ENCODE measurements at regions not wholly inside any gene's neighbourhood (a gene's known extent, or its start where the extent isn't known, plus 50 kb on each side); places are given as distances from the start of the nearest gene placed in this dataset.

DNA sequence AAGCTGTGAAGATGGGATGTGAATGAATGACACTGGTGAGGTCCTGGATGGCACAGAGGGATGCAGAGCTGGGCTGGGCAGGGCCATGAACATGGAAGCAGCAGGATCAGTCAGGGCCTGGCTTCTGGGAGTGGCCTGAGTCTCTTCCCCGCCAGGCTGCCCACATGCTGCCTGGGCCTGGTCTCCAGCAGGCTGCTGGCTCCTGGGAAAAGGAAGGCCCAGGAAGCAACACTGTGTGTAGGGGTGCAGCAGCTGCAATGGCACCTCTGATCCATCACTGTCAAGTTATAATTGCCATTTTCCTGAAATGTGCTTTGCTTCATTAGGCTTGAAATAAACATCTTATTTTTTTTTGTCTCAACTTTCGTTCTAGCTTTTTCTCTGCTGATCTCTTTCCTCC, 260.2 kb upstream of the N4BP1 start:
- Histone ChIP-seq H3K4me3 (ENCODE audit: low read depth in 2 of 2, low read length in 2 of 2) (no peak overlapping the region), H3K36me3 (ENCODE audit: control insufficient read depth, insufficient read depth, low read length) (no peaks in the 10 kb centered on the region), H3K9me3 (ENCODE audit: control insufficient read depth, insufficient read depth, low read depth, low read length) (no peaks in the 10 kb centered on the region), H3K27me3 (ENCODE audit: control insufficient read depth, insufficient read depth, low read length) (no peaks in the 10 kb centered on the region), H3K4me1 (ENCODE audit: control insufficient read depth, insufficient read depth, low read length) (no peaks in the 10 kb centered on the region), H3K27ac (ENCODE audit: low read length) (no peak overlapping the region)
- no TSS peak for BruUV-seq (replicated peaks)
- ATAC-seq (no peak), DNase-seq (ENCODE audit: low read depth, low spot score) (no peak)
- ChIA-PET POLR2A (no interaction called here), CTCF (interaction anchor here (0.6 kb wide), 1 partner anchor 398 kb away, joined by 3 read pairs; no protein-coding TSS in a partner anchor)
- in situ Hi-C loops (cut with HindIII; ENCODE audit: low pct_unique_long_range_greater_than_20kb, low sequenced_read_pairs) (no loop called here), intact Hi-C loops (cut with micrococcal nuclease; ENCODE audit: unreplicated experiment) (no loop called here)
- TF ChIP-seq POLR2AphosphoS5 (IDR thresholded peaks at IDR 0.05; ENCODE audit: low read depth, low read length) (no peak), SIN3A (IDR thresholded peaks at IDR 0.05; ENCODE audit: borderline replicate concordance, insufficient read depth, low read depth, low read length) (no peak), TCF7L2 (IDR thresholded peaks at IDR 0.05; ENCODE audit: low read depth, low read length) (no peak)
- TF ChIP-seq, protein P1, sequence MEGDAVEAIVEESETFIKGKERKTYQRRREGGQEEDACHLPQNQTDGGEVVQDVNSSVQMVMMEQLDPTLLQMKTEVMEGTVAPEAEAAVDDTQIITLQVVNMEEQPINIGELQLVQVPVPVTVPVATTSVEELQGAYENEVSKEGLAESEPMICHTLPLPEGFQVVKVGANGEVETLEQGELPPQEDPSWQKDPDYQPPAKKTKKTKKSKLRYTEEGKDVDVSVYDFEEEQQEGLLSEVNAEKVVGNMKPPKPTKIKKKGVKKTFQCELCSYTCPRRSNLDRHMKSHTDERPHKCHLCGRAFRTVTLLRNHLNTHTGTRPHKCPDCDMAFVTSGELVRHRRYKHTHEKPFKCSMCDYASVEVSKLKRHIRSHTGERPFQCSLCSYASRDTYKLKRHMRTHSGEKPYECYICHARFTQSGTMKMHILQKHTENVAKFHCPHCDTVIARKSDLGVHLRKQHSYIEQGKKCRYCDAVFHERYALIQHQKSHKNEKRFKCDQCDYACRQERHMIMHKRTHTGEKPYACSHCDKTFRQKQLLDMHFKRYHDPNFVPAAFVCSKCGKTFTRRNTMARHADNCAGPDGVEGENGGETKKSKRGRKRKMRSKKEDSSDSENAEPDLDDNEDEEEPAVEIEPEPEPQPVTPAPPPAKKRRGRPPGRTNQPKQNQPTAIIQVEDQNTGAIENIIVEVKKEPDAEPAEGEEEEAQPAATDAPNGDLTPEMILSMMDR (IDR thresholded peaks at IDR 0.05), result no peak
- TF ChIP-seq, protein P2, sequence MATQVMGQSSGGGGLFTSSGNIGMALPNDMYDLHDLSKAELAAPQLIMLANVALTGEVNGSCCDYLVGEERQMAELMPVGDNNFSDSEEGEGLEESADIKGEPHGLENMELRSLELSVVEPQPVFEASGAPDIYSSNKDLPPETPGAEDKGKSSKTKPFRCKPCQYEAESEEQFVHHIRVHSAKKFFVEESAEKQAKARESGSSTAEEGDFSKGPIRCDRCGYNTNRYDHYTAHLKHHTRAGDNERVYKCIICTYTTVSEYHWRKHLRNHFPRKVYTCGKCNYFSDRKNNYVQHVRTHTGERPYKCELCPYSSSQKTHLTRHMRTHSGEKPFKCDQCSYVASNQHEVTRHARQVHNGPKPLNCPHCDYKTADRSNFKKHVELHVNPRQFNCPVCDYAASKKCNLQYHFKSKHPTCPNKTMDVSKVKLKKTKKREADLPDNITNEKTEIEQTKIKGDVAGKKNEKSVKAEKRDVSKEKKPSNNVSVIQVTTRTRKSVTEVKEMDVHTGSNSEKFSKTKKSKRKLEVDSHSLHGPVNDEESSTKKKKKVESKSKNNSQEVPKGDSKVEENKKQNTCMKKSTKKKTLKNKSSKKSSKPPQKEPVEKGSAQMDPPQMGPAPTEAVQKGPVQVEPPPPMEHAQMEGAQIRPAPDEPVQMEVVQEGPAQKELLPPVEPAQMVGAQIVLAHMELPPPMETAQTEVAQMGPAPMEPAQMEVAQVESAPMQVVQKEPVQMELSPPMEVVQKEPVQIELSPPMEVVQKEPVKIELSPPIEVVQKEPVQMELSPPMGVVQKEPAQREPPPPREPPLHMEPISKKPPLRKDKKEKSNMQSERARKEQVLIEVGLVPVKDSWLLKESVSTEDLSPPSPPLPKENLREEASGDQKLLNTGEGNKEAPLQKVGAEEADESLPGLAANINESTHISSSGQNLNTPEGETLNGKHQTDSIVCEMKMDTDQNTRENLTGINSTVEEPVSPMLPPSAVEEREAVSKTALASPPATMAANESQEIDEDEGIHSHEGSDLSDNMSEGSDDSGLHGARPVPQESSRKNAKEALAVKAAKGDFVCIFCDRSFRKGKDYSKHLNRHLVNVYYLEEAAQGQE (IDR thresholded peaks at IDR 0.05; ENCODE audit: insufficient read depth in 1 of 2, low read depth in 2 of 2, low read length in 1 of 2), result no peak

DNA sequence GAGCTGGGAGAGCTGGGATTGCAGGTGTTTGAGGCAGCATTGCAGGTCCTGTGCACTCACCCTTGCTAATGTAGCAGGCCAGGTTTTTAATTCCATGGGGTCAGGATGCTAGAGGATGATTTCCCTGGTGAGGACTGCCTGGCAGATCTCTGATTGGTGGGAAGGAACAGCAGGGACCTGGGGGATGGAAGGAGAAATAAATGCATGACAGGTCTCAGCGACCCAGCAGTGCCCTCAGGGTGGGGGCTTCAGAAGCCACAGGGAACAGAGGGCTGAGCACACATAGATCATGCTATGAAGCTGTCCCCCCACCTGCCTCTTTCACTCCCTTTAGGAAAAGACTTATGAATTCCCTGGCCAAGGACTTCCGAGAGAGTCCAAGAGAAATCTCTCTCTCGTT, 255.5 kb upstream of the N4BP1 start:
- no TSS peak for BruUV-seq (replicated peaks)
- Histone ChIP-seq H3K4me3 (ENCODE audit: low read depth in 2 of 2, low read length in 2 of 2) (no peak overlapping the region), H3K4me1 (ENCODE audit: control insufficient read depth, insufficient read depth, low read length) (no peaks in the 10 kb centered on the region), H3K36me3 (ENCODE audit: control insufficient read depth, insufficient read depth, low read length) (no peaks in the 10 kb centered on the region), H3K9me3 (ENCODE audit: control insufficient read depth, insufficient read depth, low read depth, low read length) (no peaks in the 10 kb centered on the region), H3K27ac (ENCODE audit: low read length) (no peak overlapping the region), H3K27me3 (ENCODE audit: control insufficient read depth, insufficient read depth, low read length) (no peaks in the 10 kb centered on the region)
- ATAC-seq (no peak), DNase-seq (ENCODE audit: low read depth, low spot score) (no peak)
- in situ Hi-C loops (cut with HindIII; ENCODE audit: low pct_unique_long_range_greater_than_20kb, low sequenced_read_pairs), result no loop called here
- ChIA-PET POLR2A (no interaction called here), CTCF (no interaction called here)
- intact Hi-C loops (cut with micrococcal nuclease; ENCODE audit: unreplicated experiment), result no loop called here
- TF ChIP-seq POLR2AphosphoS5 (IDR thresholded peaks at IDR 0.05; ENCODE audit: low read depth, low read length) (no peak), TCF7L2 (IDR thresholded peaks at IDR 0.05; ENCODE audit: low read depth, low read length) (no peak), SIN3A (IDR thresholded peaks at IDR 0.05; ENCODE audit: borderline replicate concordance, insufficient read depth, low read depth, low read length) (no peak)
- TF ChIP-seq, protein P1 (IDR thresholded peaks at IDR 0.05), result no peak
- TF ChIP-seq, protein P2 (IDR thresholded peaks at IDR 0.05; ENCODE audit: insufficient read depth in 1 of 2, low read depth in 2 of 2, low read length in 1 of 2), result no peak

Data from Panc1 (cell line).